ENCODE measurements at regions not wholly inside any gene's neighbourhood (a gene's known extent, or its start where the extent isn't known, plus 50 kb on each side); places are given as distances from the start of the nearest gene placed in this dataset.

DNA sequence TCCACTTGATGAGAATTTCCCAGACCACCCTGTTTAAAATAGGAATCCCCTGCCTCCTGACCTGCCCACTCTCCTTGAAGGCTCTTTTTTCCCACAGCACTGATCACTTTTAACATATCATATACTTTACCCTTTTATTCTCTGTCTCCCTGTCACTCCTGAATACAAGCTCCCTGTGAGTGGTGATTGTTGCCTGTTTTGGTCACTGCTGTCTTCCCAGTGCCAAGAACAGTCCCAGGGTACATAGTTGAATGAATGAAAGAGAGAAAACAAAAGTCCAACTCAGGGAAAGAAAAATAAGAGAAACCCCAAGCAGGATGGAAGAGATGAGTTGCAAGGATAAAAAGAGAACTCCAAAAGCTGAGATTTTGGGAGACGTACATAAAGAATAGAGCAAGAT, 500.3 kb upstream of the LMCD1 start:
- TF ChIP-seq, protein P1, sequence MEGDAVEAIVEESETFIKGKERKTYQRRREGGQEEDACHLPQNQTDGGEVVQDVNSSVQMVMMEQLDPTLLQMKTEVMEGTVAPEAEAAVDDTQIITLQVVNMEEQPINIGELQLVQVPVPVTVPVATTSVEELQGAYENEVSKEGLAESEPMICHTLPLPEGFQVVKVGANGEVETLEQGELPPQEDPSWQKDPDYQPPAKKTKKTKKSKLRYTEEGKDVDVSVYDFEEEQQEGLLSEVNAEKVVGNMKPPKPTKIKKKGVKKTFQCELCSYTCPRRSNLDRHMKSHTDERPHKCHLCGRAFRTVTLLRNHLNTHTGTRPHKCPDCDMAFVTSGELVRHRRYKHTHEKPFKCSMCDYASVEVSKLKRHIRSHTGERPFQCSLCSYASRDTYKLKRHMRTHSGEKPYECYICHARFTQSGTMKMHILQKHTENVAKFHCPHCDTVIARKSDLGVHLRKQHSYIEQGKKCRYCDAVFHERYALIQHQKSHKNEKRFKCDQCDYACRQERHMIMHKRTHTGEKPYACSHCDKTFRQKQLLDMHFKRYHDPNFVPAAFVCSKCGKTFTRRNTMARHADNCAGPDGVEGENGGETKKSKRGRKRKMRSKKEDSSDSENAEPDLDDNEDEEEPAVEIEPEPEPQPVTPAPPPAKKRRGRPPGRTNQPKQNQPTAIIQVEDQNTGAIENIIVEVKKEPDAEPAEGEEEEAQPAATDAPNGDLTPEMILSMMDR (conservative IDR thresholded peaks at IDR 0.05; ENCODE audit: low read depth, low read length): no peak
- no peak for TF ChIP-seq RAD21 (IDR thresholded peaks at IDR 0.05; ENCODE audit: low read length)
- TF ChIP-seq RFX5 (IDR thresholded peaks at IDR 0.05; ENCODE audit: low read depth, low read length): no peak
- no peak for TF ChIP-seq BHLHE40 (IDR thresholded peaks at IDR 0.05; ENCODE audit: low read depth, low read length)
- TF ChIP-seq MAFK (IDR thresholded peaks at IDR 0.05; ENCODE audit: low read depth, low read length): no peak
- no peak for TF ChIP-seq MXI1 (IDR thresholded peaks at IDR 0.05; ENCODE audit: borderline replicate concordance, low read depth, low read length)
- no peak for TF ChIP-seq FOS (IDR thresholded peaks at IDR 0.05; ENCODE audit: low read depth, low read length)
- no peak for TF ChIP-seq CEBPB (IDR thresholded peaks at IDR 0.05; ENCODE audit: low read depth, low read length)
- TF ChIP-seq POLR2A (IDR thresholded peaks at IDR 0.05; ENCODE audit: low read depth, low read length): no peak
- TF ChIP-seq SMC3 (IDR thresholded peaks at IDR 0.05; ENCODE audit: low read depth, low read length): no peak
- TF ChIP-seq CHD1 (IDR thresholded peaks at IDR 0.05; ENCODE audit: low read depth, low read length): no peak
- no peak for TF ChIP-seq ELK1 (IDR thresholded peaks at IDR 0.05; ENCODE audit: borderline replicate concordance, low read depth, low read length)
- no peak for TF ChIP-seq RCOR1 (IDR thresholded peaks at IDR 0.05; ENCODE audit: insufficient replicate concordance, low read length)

Data from IMR-90 (cell line).